ENCODE measurements at regions not wholly inside any gene's neighbourhood (a gene's known extent, or its start where the extent isn't known, plus 50 kb on each side); places are given as distances from the start of the nearest gene placed in this dataset.

GRCh38 chr7:108697254-108697653 lies 127.6 kb downstream of the DNAJB9 start:
- DNase-seq (ENCODE audit: low read depth), result no peak

GRCh38 chr7:108711611-108712010 lies 141.9 kb downstream of the DNAJB9 start:
- no peak for DNase-seq (ENCODE audit: low read depth)

GRCh38 chr7:108716783-108717182 lies 147.1 kb downstream of the DNAJB9 start:
- no peak for DNase-seq (ENCODE audit: low read depth)

- no peak for DNase-seq (ENCODE audit: low read depth)
These were observed 148.1 kb downstream of the DNAJB9 start for GRCh38 chr7:108717781-108718180.

GRCh38 chr7:108719631-108720030 lies 150.0 kb downstream of the DNAJB9 start:
- DNase-seq (ENCODE audit: low read depth), result no peak

GRCh38 chr7:108722561-108722960 lies 152.9 kb downstream of the DNAJB9 start:
- no peak for DNase-seq (ENCODE audit: low read depth)

- no peak for DNase-seq (ENCODE audit: low read depth)
These were observed 153.7 kb downstream of the DNAJB9 start for GRCh38 chr7:108723381-108723814.

GRCh38 chr7:108724251-108725100 lies 154.8 kb downstream of the DNAJB9 start:
- no peak for DNase-seq (ENCODE audit: low read depth)

- DNase-seq (ENCODE audit: low read depth), result no peak
These were observed 166.1 kb downstream of the DNAJB9 start for GRCh38 chr7:108735814-108736213.

GRCh38 chr7:108736221-108736891 lies 166.7 kb downstream of the DNAJB9 start:
- DNase-seq (ENCODE audit: low read depth), result no peak

GRCh38 chr7:108770981-108771745 lies 201.5 kb downstream of the DNAJB9 start:
- no peak for DNase-seq (ENCODE audit: low read depth)

- DNase-seq (ENCODE audit: low read depth), result no peak
These were observed 202.2 kb downstream of the DNAJB9 start for GRCh38 chr7:108771853-108772252.

GRCh38 chr7:108777966-108778365 lies 208.3 kb downstream of the DNAJB9 start:
- DNase-seq (ENCODE audit: low read depth), result no peak

GRCh38 chr7:108789451-108789850 lies 219.8 kb downstream of the DNAJB9 start:
- no peak for DNase-seq (ENCODE audit: low read depth)

GRCh38 chr7:108794466-108794865 lies 224.8 kb downstream of the DNAJB9 start:
- no peak for DNase-seq (ENCODE audit: low read depth)

GRCh38 chr7:108802650-108803049 lies 233.0 kb downstream of the DNAJB9 start:
- no peak for DNase-seq (ENCODE audit: low read depth)

- DNase-seq (ENCODE audit: low read depth), result peak; percentile 10
These were observed 236.2 kb downstream of the DNAJB9 start for GRCh38 chr7:108805808-108806397.

- no peak for DNase-seq (ENCODE audit: low read depth)
These were observed 239.0 kb downstream of the DNAJB9 start for GRCh38 chr7:108808549-108809266.

- no peak for DNase-seq (ENCODE audit: low read depth)
These were observed 239.7 kb downstream of the DNAJB9 start for GRCh38 chr7:108809356-108809755.

GRCh38 chr7:108810756-108811385 lies 241.2 kb downstream of the DNAJB9 start:
- no peak for DNase-seq (ENCODE audit: low read depth)

Data from fibroblast of the conjunctiva (primary cell).